Spleen (tissue), 7 donors: ENCODE measurements at regions not wholly inside any gene's neighbourhood (a gene's known extent, or its start where the extent isn't known, plus 50 kb on each side); places are given as distances from the start of the nearest gene placed in this dataset.

Source experiments
- POLR2A ChIP-seq, 3 donors: fragments of 450-650 bp; IDR thresholded peaks; one replicate each; pipeline ENCODE4 v1.5.1; 2017; ENCODE audit warnings: antibody characterized with exemption in 3 of 3, mild to moderate bottlenecking in 1 of 3
- POLR2AphosphoS5 ChIP-seq, 3 donors: sonication (generic); formaldehyde crosslinking; IDR thresholded peaks; one replicate each; pipeline ENCODE4 v1.5.1; 2017; ENCODE audit warnings: antibody characterized with exemption in 3 of 3
- TF ChIP-seq, protein P1 (sequence below), 11 experiments: fragments of 200-600 bp in 7 of 11; fragments of 450-650 bp in 4 of 11; sonication (generic) in 4 of 11; IDR thresholded peaks in 8 of 11; conservative IDR thresholded peaks in 3 of 11; 1 replicate in 7 of 11; 2 replicates in 4 of 11; pipeline versions ENCODE4 v1.4.0 to v1.8.0; 2016 to 2021; ENCODE audit warnings: antibody characterized with exemption in 11 of 11, inconsistent platforms in 4 of 11, mild to moderate bottlenecking in 1 of 11
- donor health status: DM: no; HTN: no; CAD: no; lungs with moderate emphysema.
- donor health status: DM: no; HTN: no; CAD: no.
- donor health status: DM: no; HTN: no; CAD: no.

- no peak for TF ChIP-seq POLR2AphosphoS5 (IDR thresholded peaks at IDR 0.05)
- no peak for TF ChIP-seq POLR2A (IDR thresholded peaks at IDR 0.05)
- TF ChIP-seq, protein P1, sequence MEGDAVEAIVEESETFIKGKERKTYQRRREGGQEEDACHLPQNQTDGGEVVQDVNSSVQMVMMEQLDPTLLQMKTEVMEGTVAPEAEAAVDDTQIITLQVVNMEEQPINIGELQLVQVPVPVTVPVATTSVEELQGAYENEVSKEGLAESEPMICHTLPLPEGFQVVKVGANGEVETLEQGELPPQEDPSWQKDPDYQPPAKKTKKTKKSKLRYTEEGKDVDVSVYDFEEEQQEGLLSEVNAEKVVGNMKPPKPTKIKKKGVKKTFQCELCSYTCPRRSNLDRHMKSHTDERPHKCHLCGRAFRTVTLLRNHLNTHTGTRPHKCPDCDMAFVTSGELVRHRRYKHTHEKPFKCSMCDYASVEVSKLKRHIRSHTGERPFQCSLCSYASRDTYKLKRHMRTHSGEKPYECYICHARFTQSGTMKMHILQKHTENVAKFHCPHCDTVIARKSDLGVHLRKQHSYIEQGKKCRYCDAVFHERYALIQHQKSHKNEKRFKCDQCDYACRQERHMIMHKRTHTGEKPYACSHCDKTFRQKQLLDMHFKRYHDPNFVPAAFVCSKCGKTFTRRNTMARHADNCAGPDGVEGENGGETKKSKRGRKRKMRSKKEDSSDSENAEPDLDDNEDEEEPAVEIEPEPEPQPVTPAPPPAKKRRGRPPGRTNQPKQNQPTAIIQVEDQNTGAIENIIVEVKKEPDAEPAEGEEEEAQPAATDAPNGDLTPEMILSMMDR (IDR thresholded peaks at IDR 0.05 in 8 of 11, conservative IDR thresholded peaks at IDR 0.05 in 3 of 11): no peak
These were observed 51.5 kb upstream of the TRIM2 start for GRCh38 chr4:153152501-153153338.
